GM23248 (cell line): ENCODE measurements at regions not wholly inside any gene's neighbourhood (a gene's known extent, or its start where the extent isn't known, plus 50 kb on each side); places are given as distances from the start of the nearest gene placed in this dataset.

ENCODE experiments used
- EZH2 ChIP-seq: fragments of 200-600 bp; sonication (generic); IDR thresholded peaks from 2 replicates; pipeline ENCODE4 v1.6.1; 2018; ENCODE audit warnings: antibody characterized with exemption, mild to moderate bottlenecking; ENCODE audit not compliant: insufficient read depth, poor library complexity, severe bottlenecking
- EZH2phosphoT487 ChIP-seq: fragments of 200-600 bp; sonication (generic); IDR thresholded peaks from 2 replicates; pipeline ENCODE4 v1.6.1; 2018; ENCODE audit warnings: antibody characterized with exemption, moderate library complexity, mild to moderate bottlenecking, low read depth; ENCODE audit not compliant: insufficient read depth

DNA sequence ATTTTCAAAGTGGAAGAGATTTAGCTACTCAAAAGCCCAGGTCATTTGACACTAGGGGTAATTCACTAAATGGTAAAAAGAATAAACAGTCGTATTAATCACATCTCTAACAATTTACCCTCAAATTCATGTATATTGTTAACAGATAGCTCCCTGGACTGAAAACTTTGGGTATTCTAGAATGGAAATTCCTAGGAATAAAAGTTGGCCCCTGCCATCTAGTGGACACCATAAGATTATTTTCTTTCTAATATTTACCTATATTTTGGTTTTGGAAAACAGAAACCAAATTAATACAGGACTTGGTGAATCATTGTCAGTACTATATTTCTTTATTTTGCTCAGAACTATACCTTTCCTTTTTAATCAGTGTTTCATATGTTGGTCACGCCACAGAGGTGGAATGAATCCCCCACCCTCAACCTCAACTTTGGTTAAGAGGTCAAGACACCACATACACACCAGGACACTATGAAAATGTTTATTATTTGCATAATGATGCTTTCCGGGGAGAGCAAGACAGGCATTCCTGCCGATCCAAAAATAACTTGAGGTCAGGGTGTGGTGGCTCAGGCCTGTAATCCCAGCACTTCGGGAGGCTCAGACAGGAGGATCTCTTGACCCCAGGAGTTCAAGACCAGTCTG, 96.2 kb upstream of the APOOL start:
- TF ChIP-seq EZH2 (no peak), EZH2phosphoT487 (no peak)
